ENCODE measurements at regions not wholly inside any gene's neighbourhood (a gene's known extent, or its start where the extent isn't known, plus 50 kb on each side); places are given as distances from the start of the nearest gene placed in this dataset.

DNA sequence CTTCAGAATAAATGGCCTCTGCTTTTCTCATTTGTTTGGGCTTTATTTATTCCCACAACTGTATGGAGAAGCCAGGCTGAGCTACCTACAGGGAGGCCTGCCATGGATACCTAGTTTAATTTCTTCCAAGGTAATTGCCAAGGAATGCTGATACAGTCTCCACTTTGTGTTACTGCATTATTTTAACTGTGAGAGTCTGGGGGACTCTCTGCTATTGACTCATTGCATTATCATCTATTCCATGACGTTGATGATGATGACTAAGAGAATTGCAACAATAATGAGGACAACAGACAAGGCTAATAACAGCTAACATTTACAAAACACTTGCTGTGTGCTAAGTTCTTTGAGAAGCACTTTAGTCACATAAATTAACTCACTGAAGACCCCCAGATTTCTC lies 88.3 kb upstream of the COL21A1 start (continued):
- TF ChIP-seq, protein P1, sequence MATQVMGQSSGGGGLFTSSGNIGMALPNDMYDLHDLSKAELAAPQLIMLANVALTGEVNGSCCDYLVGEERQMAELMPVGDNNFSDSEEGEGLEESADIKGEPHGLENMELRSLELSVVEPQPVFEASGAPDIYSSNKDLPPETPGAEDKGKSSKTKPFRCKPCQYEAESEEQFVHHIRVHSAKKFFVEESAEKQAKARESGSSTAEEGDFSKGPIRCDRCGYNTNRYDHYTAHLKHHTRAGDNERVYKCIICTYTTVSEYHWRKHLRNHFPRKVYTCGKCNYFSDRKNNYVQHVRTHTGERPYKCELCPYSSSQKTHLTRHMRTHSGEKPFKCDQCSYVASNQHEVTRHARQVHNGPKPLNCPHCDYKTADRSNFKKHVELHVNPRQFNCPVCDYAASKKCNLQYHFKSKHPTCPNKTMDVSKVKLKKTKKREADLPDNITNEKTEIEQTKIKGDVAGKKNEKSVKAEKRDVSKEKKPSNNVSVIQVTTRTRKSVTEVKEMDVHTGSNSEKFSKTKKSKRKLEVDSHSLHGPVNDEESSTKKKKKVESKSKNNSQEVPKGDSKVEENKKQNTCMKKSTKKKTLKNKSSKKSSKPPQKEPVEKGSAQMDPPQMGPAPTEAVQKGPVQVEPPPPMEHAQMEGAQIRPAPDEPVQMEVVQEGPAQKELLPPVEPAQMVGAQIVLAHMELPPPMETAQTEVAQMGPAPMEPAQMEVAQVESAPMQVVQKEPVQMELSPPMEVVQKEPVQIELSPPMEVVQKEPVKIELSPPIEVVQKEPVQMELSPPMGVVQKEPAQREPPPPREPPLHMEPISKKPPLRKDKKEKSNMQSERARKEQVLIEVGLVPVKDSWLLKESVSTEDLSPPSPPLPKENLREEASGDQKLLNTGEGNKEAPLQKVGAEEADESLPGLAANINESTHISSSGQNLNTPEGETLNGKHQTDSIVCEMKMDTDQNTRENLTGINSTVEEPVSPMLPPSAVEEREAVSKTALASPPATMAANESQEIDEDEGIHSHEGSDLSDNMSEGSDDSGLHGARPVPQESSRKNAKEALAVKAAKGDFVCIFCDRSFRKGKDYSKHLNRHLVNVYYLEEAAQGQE (IDR thresholded peaks at IDR 0.05; ENCODE audit: low read depth) = no peak
- TF ChIP-seq TCF7L2 (IDR thresholded peaks at IDR 0.05; ENCODE audit: borderline replicate concordance, extremely low read depth, insufficient read depth, insufficient read length) = no peak
- no peak for TF ChIP-seq RAD21 (IDR thresholded peaks at IDR 0.05; ENCODE audit: low read depth)
- TF ChIP-seq EZH2 (IDR thresholded peaks at IDR 0.05) = no peak

DNA sequence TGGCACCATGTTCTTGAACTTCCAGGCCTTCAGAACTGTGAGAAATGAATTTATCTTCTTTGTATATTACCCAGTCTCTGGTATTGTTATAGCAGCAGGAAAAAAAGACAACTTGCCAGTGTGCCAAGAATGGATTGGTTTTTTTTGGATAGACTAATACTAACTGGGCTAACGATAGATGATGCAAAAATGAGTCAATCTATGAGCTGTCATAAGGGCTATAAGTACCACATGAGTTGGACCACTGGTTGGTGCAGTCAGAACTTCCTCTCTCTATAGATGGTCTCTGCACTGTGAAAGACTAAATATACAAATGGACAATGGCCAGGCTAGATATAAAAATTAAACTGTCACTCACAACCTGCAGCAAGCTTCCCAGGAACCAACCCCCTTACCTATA lies 87.6 kb upstream of the COL21A1 start:
- Histone ChIP-seq H3K9me2 (ENCODE audit: insufficient read depth) (no peaks in the 10 kb centered on the region), H3K4me2 (ENCODE audit: low read length) (no peak overlapping the region), H3K9ac (ENCODE audit: low read length) (no peak overlapping the region), H3K36me3 (ENCODE audit: control insufficient read depth in 1 of 2, insufficient read depth in 2 of 2, low read length in 2 of 2) (no peaks in the 10 kb centered on the region), H4K20me1 (ENCODE audit: insufficient read depth) (no peaks in the 10 kb centered on the region), H3K27ac (ENCODE audit: low read depth, low read length) (no peak overlapping the region), H2AFZ (ENCODE audit: low read depth, low read length, poor library complexity, severe bottlenecking) (no peak overlapping the region), H3K9me3 (ENCODE audit: control insufficient read depth in 1 of 2, insufficient read depth in 1 of 2, low read depth in 1 of 2, low read length in 2 of 2) (no peaks in the 10 kb centered on the region), H3K79me2 (ENCODE audit: insufficient read depth, low read length) (no peaks in the 10 kb centered on the region), H3K27me3 (ENCODE audit: insufficient read depth, low read length) (no peaks in the 10 kb centered on the region), H3K4me1 (ENCODE audit: control insufficient read depth in 1 of 2, insufficient read depth in 2 of 2, low read length in 2 of 2) (peaks cover 0 to 11% of the 10 kb centered on the region in 2 experiments; a peak in 2 of 4 replicates), H3K4me3 (replicated peaks in 1 of 2; ENCODE audit: low read depth in 1 of 2, low read length in 2 of 2) (no peak overlapping the region)
- ChIA-PET CTCF (no interaction called here), RAD21 (ENCODE audit: low non-redundant PET in 1 of 2, low total read pairs in 2 of 2, uncharacterized antibody in 2 of 2, unreplicated experiment in 2 of 2) (no interaction called here), POLR2A (no interaction called here)
- no peak for DNase-seq (ENCODE audit: low read depth, low spot score)
- ATAC-seq = no peak
- intact Hi-C loops (cut with micrococcal nuclease) = no loop called here
- no TSS peak for BruUV-seq (replicated peaks)
- TF ChIP-seq FOSL1 (IDR thresholded peaks at IDR 0.05; ENCODE audit: low read depth) = peak; percentile 36; the same call in 1 of the 2 replicates
- TF ChIP-seq, protein P2, sequence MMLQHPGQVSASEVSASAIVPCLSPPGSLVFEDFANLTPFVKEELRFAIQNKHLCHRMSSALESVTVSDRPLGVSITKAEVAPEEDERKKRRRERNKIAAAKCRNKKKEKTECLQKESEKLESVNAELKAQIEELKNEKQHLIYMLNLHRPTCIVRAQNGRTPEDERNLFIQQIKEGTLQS (IDR thresholded peaks at IDR 0.05) = no peak
- TF ChIP-seq JUND (IDR thresholded peaks at IDR 0.05) = no peak
- no peak for TF ChIP-seq CBX3 (IDR thresholded peaks at IDR 0.05; ENCODE audit: low read depth)

All from HCT116 (cell line).